OCI-M2 (cell line): ENCODE measurements at regions not wholly inside any gene's neighbourhood (a gene's known extent, or its start where the extent isn't known, plus 50 kb on each side); places are given as distances from the start of the nearest gene placed in this dataset.

ENCODE experiments used
- DNase-seq: peaks from one replicate; lab custom pipeline; 2025; ENCODE audit not compliant: unreplicated experiment; lab: John Stamatoyannopoulos, UW

- DNase-seq, result no peak
Measured at GRCh38 chr10:83957168-83957947, 182.0 kb upstream of the GHITM start.

GRCh38 chr10:83959328-83959727 is 180.0 kb upstream of the GHITM start:
- DNase-seq, result no peak

DNA sequence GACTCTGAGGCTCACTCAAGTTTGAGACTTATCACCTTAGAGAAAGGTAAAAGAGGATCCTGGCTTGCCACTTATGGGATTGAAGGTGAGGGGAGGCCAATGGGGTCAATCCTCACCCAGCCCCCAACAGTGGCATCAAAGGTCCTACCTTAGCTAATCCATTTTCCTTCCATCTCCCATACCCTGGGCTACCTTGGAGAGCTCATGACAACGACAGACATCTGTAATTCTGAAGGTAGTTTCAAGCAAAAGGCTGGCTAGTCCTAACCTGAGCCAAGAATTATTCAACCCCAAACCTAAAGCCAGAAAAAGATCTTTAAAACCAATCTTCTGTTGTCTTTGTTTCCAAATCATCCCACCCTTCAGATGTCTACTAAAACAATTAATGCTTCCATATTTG is 179.2 kb upstream of the GHITM start:
- DNase-seq, result no peak

GRCh38 chr10:83961620-83962019 is 177.7 kb upstream of the GHITM start:
- DNase-seq, result no peak

- no peak for DNase-seq
Measured at GRCh38 chr10:83963446-83963845, 175.9 kb upstream of the GHITM start.

DNA sequence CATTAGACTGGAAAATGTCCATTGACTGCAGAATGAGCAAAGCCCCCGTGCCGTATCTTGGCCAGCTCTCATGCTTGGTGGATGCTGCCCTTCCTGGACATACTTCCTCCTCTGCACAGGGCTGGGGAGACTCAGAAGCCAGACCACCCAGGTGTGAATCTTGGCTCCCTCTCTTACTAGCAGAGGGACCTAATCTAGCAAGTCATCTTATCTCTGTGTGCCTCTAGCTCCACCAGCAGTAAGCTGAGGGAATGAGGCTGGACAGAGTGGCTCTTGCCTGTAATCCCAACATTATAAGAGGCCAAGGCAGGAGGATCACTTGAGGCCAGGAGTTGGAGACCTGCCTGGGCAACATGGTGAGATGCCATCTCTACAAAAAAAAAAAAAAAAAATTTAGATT is 173.8 kb upstream of the GHITM start:
- no peak for DNase-seq

GRCh38 chr10:83968052-83968451 is 171.3 kb upstream of the GHITM start:
- DNase-seq, result no peak

- DNase-seq, result no peak
Measured at GRCh38 chr10:83978681-83979383, 160.5 kb upstream of the GHITM start.

- DNase-seq, result no peak
Measured at GRCh38 chr10:83982812-83983211, 156.5 kb upstream of the GHITM start.

DNA sequence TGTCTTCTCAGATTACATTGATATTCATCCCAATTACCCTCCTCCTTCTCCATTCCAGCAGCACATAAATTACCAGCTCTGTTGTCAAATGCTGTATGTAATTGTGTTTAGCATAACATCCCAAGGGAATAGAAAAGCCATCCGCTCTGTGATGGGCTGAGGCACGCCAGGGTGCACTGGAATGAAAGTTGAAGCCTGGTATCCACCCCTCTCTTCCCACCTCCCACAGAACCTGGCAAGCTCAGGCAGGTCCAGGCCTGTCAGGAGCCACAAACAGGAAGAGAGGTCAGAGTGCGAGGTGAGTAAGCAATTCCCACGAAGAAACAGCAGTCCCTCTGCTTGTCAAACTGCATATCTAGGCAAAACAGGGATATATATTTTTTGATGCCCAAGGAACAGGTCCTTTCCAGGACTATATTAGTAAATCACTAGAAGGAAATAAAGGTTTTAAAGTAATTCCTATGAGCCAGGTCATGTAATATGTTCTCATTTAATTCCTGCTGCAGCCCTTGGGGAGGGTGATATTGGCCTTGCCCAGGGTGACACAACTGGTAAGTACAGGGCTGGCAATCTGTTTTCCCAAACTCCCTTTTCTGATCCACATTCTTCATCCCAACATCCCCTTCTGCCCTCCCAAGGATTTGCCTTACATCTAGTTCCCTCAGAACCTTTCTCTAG is 155.6 kb upstream of the GHITM start:
- DNase-seq, result no peak

- no peak for DNase-seq
Measured at GRCh38 chr10:83984256-83984640, 155.1 kb upstream of the GHITM start.

DNA sequence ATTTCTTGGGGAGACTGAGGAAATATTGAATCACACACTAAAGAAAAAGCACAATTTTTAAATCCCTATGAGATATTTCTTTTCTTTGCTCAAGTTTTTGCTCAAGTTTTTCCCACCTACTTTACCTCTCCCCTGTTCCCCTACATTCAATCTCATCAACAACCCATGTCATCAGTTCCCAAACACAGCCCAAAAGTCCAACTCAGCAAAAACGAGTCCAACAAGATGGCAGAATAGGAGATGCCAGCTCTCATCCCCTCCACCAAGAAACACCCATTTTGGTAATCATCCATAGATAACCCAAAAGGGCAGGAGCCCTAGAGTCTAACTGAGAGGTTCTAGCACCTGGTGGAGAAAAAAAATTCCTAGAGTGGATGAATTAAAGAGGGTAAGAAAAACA is 152.5 kb upstream of the GHITM start:
- no peak for DNase-seq

DNA sequence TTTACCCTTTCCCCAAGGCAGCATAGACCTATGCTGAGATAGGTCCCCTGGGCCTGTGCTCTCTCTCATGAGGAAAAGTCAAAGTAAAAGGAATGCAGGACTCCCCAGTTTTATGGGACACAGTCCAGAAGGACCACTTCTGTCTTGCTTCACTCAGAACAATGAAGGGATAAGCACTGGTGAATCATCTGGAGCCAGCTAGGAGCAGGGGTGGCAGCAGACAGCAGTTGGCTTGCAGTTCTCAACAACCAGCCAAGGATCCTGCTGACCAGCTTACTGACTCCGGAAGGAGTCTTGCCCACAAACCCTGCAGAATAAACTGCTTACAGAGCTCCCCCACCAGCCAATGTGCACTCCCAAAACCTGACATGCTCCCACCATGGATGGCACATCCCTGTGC is 152.1 kb upstream of the GHITM start:
- no peak for DNase-seq

- DNase-seq, result no peak
Measured at GRCh38 chr10:83988435-83988834, 150.9 kb upstream of the GHITM start.

GRCh38 chr10:83990126-83990525 is 149.2 kb upstream of the GHITM start:
- DNase-seq, result no peak

DNA sequence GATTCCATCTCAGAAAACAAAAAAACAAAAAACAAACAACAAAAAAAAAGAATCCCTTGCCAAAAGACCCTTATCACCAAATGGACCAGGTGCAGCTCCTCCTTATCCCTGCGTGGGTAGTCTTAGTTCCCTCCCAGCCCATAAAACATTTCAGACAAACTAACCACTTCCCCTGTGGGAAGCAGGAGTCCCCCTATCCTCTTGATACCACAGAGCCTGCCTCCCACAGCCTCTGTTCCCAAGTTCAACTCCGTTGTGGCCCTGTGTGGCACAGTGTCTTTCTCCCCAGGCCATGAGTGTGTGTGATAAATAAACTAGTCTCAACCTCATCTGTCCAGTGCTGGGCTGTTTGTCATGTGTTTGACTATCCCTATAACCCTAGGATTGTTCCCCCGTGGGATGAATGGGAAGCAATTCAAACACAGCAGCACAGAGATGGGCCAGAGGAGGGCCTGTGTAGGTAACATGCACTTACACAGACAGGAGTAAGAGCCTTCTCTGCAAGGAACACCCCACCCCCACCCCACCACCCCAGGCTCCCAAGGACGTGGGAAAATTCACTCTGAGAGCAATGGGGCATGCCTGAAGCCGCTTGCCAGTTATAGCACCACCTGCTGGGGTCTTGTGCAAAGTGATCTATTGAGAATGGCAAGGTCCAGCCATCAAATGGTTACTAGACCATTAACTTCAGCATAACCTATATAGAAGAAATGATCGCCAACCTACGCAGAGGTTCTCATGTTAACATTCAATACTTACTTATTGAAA is 147.1 kb upstream of the GHITM start:
- DNase-seq, result no peak

GRCh38 chr10:83994325-83994724 is 145.0 kb upstream of the GHITM start:
- no peak for DNase-seq

DNA sequence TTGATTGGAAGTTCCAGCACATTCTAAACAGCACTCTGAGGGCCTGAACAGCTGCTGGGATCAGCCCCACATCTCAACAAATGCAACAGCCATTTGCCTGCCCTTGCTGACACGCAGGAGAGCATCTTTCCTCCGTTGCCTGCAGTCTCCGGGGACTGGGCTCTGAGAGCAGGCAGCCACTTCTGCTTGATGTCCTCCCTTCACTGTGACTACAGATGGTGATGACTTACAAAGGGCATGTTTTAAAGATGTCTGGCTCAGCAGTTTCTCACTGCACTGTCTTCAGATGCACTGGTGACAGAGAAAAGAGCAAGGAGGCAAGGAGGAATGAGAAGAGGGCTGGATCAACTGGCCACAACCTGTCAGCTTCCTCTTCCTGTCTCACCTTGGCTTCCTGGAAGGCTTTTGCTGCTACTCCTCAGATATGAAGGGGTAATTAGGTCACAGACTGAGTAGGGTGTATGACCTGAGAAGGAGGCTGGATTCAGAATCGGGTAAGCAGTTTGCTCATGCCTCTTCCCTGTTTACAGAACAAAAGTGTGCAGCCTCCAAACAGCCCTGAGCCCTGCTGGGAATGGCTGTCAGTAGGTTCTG is 143.5 kb upstream of the GHITM start:
- DNase-seq, result no peak

GRCh38 chr10:84004221-84004620 is 135.1 kb upstream of the GHITM start:
- no peak for DNase-seq

DNA sequence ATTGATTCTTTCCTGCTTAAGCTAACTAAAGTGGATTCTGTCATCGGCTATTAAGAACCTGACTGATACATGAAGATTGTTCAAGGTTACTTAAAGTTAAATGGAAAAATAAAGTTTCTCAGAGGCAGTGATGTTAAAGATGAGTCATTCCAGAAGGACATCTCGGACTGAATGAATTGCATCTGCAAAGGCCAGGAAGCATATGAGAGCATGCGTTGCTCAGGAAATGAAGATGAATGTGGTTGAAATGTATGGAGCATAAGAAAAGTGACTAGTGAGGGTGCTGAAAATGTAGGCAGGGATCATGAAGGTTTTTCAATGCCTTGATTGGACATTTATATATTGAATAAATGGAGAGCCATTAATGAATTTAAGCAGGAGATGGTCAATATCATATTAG is 133.9 kb upstream of the GHITM start:
- DNase-seq, result no peak

GRCh38 chr10:84007482-84007881 is 131.8 kb upstream of the GHITM start:
- no peak for DNase-seq
